ENCODE measurements at regions not wholly inside any gene's neighbourhood (a gene's known extent, or its start where the extent isn't known, plus 50 kb on each side); places are given as distances from the start of the nearest gene placed in this dataset.

DNA sequence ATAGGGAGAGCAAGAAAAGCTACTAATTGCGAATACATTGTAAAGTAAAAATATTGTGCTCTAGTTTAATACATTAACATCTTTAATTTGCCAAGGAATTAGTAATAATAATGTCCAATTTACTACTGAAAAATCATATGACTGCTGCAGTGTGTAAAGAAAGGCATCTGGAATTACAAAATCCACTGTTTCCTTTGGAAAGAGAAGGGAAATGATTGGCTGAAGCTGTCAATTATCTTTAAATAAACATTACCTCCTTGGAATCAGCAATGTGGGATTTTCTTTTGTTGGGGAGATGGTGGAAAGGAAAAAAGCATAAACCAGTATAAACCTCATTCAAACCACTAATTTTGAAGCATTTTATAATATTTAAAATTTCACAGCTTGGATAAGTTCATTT lies 276.0 kb downstream of the MAP2K6 start:
- H3K36me3 ChIP-seq (ENCODE audit: insufficient read depth, low read length) = no peaks in the 10 kb centered on the region
- H2AFZ ChIP-seq (ENCODE audit: low read depth, low read length) = no peak overlapping the region
- Mint-ChIP-seq H3K4me3 (ENCODE audit: unreplicated experiment) (no peak overlapping the region), H3K36me3 (ENCODE audit: low read depth, unreplicated experiment) (no peaks in the 10 kb centered on the region), H3K27ac (ENCODE audit: unreplicated experiment) (no peak overlapping the region), H3K27me3 (ENCODE audit: low read depth, unreplicated experiment) (no peaks in the 10 kb centered on the region), H3K9me3 (ENCODE audit: unreplicated experiment) (peaks cover 9% of the 10 kb centered on the region), H3K4me1 (ENCODE audit: low read depth, unreplicated experiment) (no peaks in the 10 kb centered on the region)
- no peaks in the 10 kb centered on the region for H3K27me3 ChIP-seq (ENCODE audit: insufficient read depth, low read length)
- TF ChIP-seq EZH2 (IDR thresholded peaks at IDR 0.05; ENCODE audit: insufficient read depth, low read length) = no peak
- TF ChIP-seq, protein P1, sequence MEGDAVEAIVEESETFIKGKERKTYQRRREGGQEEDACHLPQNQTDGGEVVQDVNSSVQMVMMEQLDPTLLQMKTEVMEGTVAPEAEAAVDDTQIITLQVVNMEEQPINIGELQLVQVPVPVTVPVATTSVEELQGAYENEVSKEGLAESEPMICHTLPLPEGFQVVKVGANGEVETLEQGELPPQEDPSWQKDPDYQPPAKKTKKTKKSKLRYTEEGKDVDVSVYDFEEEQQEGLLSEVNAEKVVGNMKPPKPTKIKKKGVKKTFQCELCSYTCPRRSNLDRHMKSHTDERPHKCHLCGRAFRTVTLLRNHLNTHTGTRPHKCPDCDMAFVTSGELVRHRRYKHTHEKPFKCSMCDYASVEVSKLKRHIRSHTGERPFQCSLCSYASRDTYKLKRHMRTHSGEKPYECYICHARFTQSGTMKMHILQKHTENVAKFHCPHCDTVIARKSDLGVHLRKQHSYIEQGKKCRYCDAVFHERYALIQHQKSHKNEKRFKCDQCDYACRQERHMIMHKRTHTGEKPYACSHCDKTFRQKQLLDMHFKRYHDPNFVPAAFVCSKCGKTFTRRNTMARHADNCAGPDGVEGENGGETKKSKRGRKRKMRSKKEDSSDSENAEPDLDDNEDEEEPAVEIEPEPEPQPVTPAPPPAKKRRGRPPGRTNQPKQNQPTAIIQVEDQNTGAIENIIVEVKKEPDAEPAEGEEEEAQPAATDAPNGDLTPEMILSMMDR (IDR thresholded peaks at IDR 0.05; ENCODE audit: insufficient read depth, low read depth, low read length) = no peak
- H3K9ac ChIP-seq (ENCODE audit: low read length) = no peak overlapping the region
- H3K27ac ChIP-seq (ENCODE audit: low read depth, low read length) = no peak overlapping the region
- H3K79me2 ChIP-seq (ENCODE audit: insufficient read depth, low read length) = no peaks in the 10 kb centered on the region
- H3K4me3 ChIP-seq (ENCODE audit: insufficient read depth, low read depth, low read length) = no peak overlapping the region
- FAIRE-seq (no peak), DNase-seq (ENCODE audit: low read depth) (no peak)
- H3K9me3 ChIP-seq (ENCODE audit: insufficient read depth, low read depth, low read length) = peaks cover 3% of the 10 kb centered on the region
- no peaks in the 10 kb centered on the region for H3K4me1 ChIP-seq (ENCODE audit: insufficient read depth, low read length)
- H4K20me1 ChIP-seq (ENCODE audit: insufficient read depth, low read length) = no peaks in the 10 kb centered on the region
- H3K4me2 ChIP-seq (ENCODE audit: low read length) = no peak overlapping the region

- H3K4me1 ChIP-seq (ENCODE audit: insufficient read depth, low read length) = no peaks in the 10 kb centered on the region
- no peak for TF ChIP-seq EZH2 (IDR thresholded peaks at IDR 0.05; ENCODE audit: insufficient read depth, low read length)
- TF ChIP-seq, protein P1 (IDR thresholded peaks at IDR 0.05; ENCODE audit: insufficient read depth, low read depth, low read length) = no peak
- H4K20me1 ChIP-seq (ENCODE audit: insufficient read depth, low read length) = no peaks in the 10 kb centered on the region
- Mint-ChIP-seq H3K27me3 (ENCODE audit: low read depth, unreplicated experiment) (no peaks in the 10 kb centered on the region), H3K4me3 (ENCODE audit: unreplicated experiment) (no peak overlapping the region), H3K4me1 (ENCODE audit: low read depth, unreplicated experiment) (no peaks in the 10 kb centered on the region), H3K27ac (ENCODE audit: unreplicated experiment) (no peak overlapping the region), H3K36me3 (ENCODE audit: low read depth, unreplicated experiment) (no peaks in the 10 kb centered on the region), H3K9me3 (ENCODE audit: unreplicated experiment) (peaks cover 10% of the 10 kb centered on the region)
- FAIRE-seq (no peak), DNase-seq (ENCODE audit: low read depth) (no peak)
- H3K27ac ChIP-seq (ENCODE audit: low read depth, low read length) = no peak overlapping the region
- no peaks in the 10 kb centered on the region for H3K27me3 ChIP-seq (ENCODE audit: insufficient read depth, low read length)
- H3K36me3 ChIP-seq (ENCODE audit: insufficient read depth, low read length) = no peaks in the 10 kb centered on the region
- no peak overlapping the region for H3K9ac ChIP-seq (ENCODE audit: low read length)
- no peaks in the 10 kb centered on the region for H3K79me2 ChIP-seq (ENCODE audit: insufficient read depth, low read length)
- H3K9me3 ChIP-seq (ENCODE audit: insufficient read depth, low read depth, low read length) = peaks cover 6% of the 10 kb centered on the region
- no peak overlapping the region for H3K4me3 ChIP-seq (ENCODE audit: insufficient read depth, low read depth, low read length)
- H3K4me2 ChIP-seq (ENCODE audit: low read length) = no peak overlapping the region
- H2AFZ ChIP-seq (ENCODE audit: low read depth, low read length) = no peak overlapping the region
Measured at GRCh38 chr17:69692171-69692570, 277.7 kb downstream of the MAP2K6 start.

DNA sequence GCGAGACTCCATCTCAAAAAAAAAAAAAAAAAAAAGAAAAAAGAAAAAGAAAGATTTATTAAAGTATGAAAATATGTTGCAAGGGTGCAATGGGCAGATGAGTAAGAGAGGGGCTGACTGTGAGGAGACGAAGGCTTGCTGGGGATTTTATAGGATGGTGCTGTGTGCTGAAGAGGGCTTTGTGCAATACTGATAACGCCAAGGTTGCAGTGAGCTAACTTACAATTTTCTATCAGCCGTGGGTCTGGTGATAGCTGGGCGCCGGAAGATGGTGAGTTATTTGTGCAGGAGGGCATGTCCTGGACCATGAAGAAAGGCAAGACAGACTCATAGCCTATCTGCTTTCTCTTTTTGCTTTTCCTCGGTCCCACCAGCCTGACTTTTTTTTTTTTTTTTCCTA lies 281.1 kb downstream of the MAP2K6 start:
- no peaks in the 10 kb centered on the region for H3K27me3 Mint-ChIP-seq (ENCODE audit: low read depth, unreplicated experiment)
- Histone ChIP-seq H3K79me2 (ENCODE audit: insufficient read depth, low read length) (no peaks in the 10 kb centered on the region), H3K36me3 (ENCODE audit: insufficient read depth, low read length) (no peaks in the 10 kb centered on the region), H4K20me1 (ENCODE audit: insufficient read depth, low read length) (no peaks in the 10 kb centered on the region), H3K27me3 (ENCODE audit: insufficient read depth, low read length) (no peaks in the 10 kb centered on the region), H3K27ac (ENCODE audit: low read depth, low read length) (no peak overlapping the region), H3K4me3 (ENCODE audit: insufficient read depth, low read depth, low read length) (no peak overlapping the region), H3K9me3 (ENCODE audit: insufficient read depth, low read depth, low read length) (peaks cover 4% of the 10 kb centered on the region), H3K4me1 (ENCODE audit: insufficient read depth, low read length) (no peaks in the 10 kb centered on the region), H3K4me2 (ENCODE audit: low read length) (no peak overlapping the region), H3K9ac (ENCODE audit: low read length) (no peak overlapping the region), H2AFZ (ENCODE audit: low read depth, low read length) (no peak overlapping the region)
- no peak for FAIRE-seq
- no peak for TF ChIP-seq EZH2 (IDR thresholded peaks at IDR 0.05; ENCODE audit: insufficient read depth, low read length)
- TF ChIP-seq, protein P1 (IDR thresholded peaks at IDR 0.05; ENCODE audit: insufficient read depth, low read depth, low read length) = no peak
- no peak overlapping the region for H3K27ac Mint-ChIP-seq (ENCODE audit: unreplicated experiment)
- no peak overlapping the region for H3K4me3 Mint-ChIP-seq (ENCODE audit: unreplicated experiment)
- peaks cover 21% of the 10 kb centered on the region for H3K9me3 Mint-ChIP-seq (ENCODE audit: unreplicated experiment)
- no peak for DNase-seq (ENCODE audit: low read depth)
- no peaks in the 10 kb centered on the region for H3K4me1 Mint-ChIP-seq (ENCODE audit: low read depth, unreplicated experiment)
- H3K36me3 Mint-ChIP-seq (ENCODE audit: low read depth, unreplicated experiment) = no peaks in the 10 kb centered on the region

All from astrocyte (in vitro differentiated cells and primary cell).